ENCODE measurements at regions not wholly inside any gene's neighbourhood (a gene's known extent, or its start where the extent isn't known, plus 50 kb on each side); places are given as distances from the start of the nearest gene placed in this dataset.

DNA sequence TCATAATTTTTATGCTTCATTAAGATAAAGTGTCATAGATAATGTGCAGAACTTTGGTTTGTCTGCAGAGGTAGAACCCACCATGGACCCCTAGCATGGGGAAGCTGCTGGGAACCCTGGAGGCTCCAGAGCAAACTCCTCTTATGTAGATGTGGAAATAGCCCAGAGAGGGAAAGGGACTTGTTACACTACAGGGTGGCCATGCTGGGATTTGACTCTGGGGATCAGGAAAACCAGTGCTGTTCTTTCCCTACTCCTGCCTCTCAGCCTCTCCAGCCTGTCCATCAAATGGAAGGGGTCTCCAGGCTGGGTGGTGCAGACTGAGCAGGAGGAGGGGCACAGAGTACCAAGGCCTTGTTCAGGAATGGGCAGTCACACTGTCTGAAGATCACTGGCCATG lies 54.2 kb downstream of the MSX1 start:
- Mint-ChIP-seq H3K4me3 (no peak overlapping the region), H3K27me3 (ENCODE audit: low read depth) (peaks cover 6% of the 10 kb centered on the region), H3K4me1 (ENCODE audit: low read depth) (no peaks in the 10 kb centered on the region), H3K36me3 (ENCODE audit: low read depth) (no peaks in the 10 kb centered on the region), H3K9me3 (ENCODE audit: insufficient read depth) (no peaks in the 10 kb centered on the region), H3K27ac (no peak overlapping the region)
- POLR2A ChIA-PET = no interaction called here
- CTCF ChIA-PET = no interaction called here
- ATAC-seq (no peak), DNase-seq (no peak)

DNA sequence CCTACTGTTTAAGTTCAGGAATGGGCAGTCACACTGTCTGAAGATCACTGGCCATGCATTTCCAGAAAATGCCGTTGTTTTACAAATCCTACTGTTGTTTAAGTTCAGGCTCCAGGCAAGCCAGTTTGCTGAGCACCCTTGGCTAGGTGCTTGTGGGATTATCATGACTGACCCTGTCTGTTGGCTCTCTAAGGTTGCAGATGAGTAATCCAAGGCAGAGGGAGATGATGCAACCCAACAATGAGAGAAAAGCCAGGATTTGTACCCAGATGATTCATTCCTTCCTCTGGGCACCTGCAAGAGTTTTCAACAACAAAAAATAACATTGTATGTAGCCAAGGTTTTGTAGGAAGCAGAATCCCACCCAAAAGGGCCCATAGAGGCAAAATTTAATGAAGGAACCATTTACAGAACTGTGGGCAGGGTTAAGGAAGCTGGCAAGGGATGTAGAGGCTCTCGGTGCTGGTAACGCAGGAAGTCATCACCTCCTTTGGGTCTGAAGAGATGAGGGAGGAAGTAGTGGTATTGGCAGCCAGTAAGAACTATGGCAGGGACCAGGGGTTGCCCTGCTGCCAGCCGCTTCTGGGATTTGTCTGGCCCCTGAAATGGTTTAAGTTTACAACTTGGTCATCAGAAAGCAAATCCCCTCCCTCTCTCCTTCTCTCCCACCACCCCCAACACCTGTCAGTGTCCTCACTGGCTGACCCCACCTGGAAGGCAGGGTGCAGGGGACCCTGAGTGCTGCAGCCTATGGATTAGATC lies 54.8 kb downstream of the MSX1 start:
- no peak overlapping the region for H3K27ac Mint-ChIP-seq
- ATAC-seq = no peak
- no peak for DNase-seq
- no peaks in the 10 kb centered on the region for H3K9me3 Mint-ChIP-seq (ENCODE audit: insufficient read depth)
- H3K4me3 Mint-ChIP-seq = no peak overlapping the region
- ChIA-PET POLR2A (no interaction called here), CTCF (no interaction called here)
- H3K36me3 Mint-ChIP-seq (ENCODE audit: low read depth) = no peaks in the 10 kb centered on the region
- H3K27me3 Mint-ChIP-seq (ENCODE audit: low read depth) = peaks cover 3% of the 10 kb centered on the region
- no peaks in the 10 kb centered on the region for H3K4me1 Mint-ChIP-seq (ENCODE audit: low read depth)

- no peaks in the 10 kb centered on the region for H3K4me1 Mint-ChIP-seq (ENCODE audit: low read depth)
- ATAC-seq (no peak), DNase-seq (no peak)
- CTCF ChIA-PET = no interaction called here
- H3K4me3 Mint-ChIP-seq = no peak overlapping the region
- peaks cover 3% of the 10 kb centered on the region for H3K27me3 Mint-ChIP-seq (ENCODE audit: low read depth)
- no peaks in the 10 kb centered on the region for H3K36me3 Mint-ChIP-seq (ENCODE audit: low read depth)
- POLR2A ChIA-PET = no interaction called here
- no peak overlapping the region for H3K27ac Mint-ChIP-seq
- no peaks in the 10 kb centered on the region for H3K9me3 Mint-ChIP-seq (ENCODE audit: insufficient read depth)
Measured at GRCh38 chr4:4914965-4915845, 55.7 kb downstream of the MSX1 start.

GRCh38 chr4:4918067-4918466 lies 58.6 kb downstream of the MSX1 start:
- no peak overlapping the region for H3K27ac Mint-ChIP-seq
- no peak for ATAC-seq
- ChIA-PET POLR2A (interaction anchor here (0.7 kb wide), 1 partner anchor 198 kb away, joined by 3 read pairs; no protein-coding TSS in a partner anchor), CTCF (no interaction called here)
- no peak for DNase-seq
- H3K4me3 Mint-ChIP-seq = no peak overlapping the region
- no peaks in the 10 kb centered on the region for H3K36me3 Mint-ChIP-seq (ENCODE audit: low read depth)
- H3K27me3 Mint-ChIP-seq (ENCODE audit: low read depth) = peaks cover 3% of the 10 kb centered on the region
- peaks cover 20% of the 10 kb centered on the region for H3K4me1 Mint-ChIP-seq (ENCODE audit: low read depth)
- H3K9me3 Mint-ChIP-seq (ENCODE audit: insufficient read depth) = no peaks in the 10 kb centered on the region

DNA sequence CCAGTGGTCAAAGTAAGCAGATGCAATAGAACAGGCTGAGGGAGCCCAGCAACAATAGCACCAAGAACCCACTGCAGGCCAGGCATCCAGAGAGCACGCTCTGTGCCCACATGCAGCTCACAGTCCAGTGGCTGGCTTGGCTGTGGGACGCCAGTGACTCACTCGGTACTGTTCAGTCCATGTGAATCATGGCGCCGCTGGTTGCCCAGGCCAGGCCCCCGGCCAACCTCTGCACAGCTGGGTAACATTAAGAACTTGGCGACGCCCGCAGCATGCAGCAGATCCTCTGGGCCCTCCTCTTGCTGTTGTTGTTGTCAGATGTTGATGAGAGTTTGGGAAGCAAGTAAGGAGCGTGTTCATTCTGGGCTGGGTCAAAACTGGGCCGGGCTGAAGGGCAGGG lies 60.5 kb downstream of the MSX1 start:
- no peaks in the 10 kb centered on the region for H3K9me3 Mint-ChIP-seq (ENCODE audit: insufficient read depth)
- ATAC-seq (no peak), DNase-seq (no peak)
- no peaks in the 10 kb centered on the region for H3K36me3 Mint-ChIP-seq (ENCODE audit: low read depth)
- H3K27me3 Mint-ChIP-seq (ENCODE audit: low read depth) = peaks cover 8% of the 10 kb centered on the region
- peaks cover 23% of the 10 kb centered on the region for H3K4me1 Mint-ChIP-seq (ENCODE audit: low read depth)
- ChIA-PET CTCF (no interaction called here), POLR2A (no interaction called here)
- H3K27ac Mint-ChIP-seq = no peak overlapping the region
- H3K4me3 Mint-ChIP-seq = no peak overlapping the region

DNA sequence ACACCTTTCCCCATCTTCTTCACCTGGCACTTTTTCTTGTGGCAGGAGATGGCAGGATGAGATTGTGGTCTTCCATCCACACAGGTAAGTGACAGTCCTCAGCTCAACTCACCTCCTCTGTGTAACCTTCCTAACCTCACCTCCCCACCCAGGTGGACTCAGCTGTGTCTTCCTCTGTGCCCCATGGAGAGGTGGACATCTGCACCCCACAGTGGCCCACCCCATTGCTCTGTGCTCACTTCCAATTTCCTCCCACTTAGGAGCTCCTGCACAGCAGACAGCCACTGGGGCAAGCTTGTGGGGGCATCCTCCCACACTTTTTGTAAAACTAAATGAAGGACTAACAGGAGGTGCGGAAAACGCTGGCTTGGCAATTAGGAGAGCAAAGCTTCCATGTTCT lies 61.6 kb downstream of the MSX1 start:
- H3K27me3 Mint-ChIP-seq (ENCODE audit: low read depth) = peaks cover 17% of the 10 kb centered on the region
- DNase-seq = no peak
- POLR2A ChIA-PET = no interaction called here
- CTCF ChIA-PET = no interaction called here
- no peaks in the 10 kb centered on the region for H3K36me3 Mint-ChIP-seq (ENCODE audit: low read depth)
- no peak overlapping the region for H3K4me3 Mint-ChIP-seq
- no peak overlapping the region for H3K27ac Mint-ChIP-seq
- ATAC-seq = no peak
- H3K4me1 Mint-ChIP-seq (ENCODE audit: low read depth) = peaks cover 23% of the 10 kb centered on the region
- no peaks in the 10 kb centered on the region for H3K9me3 Mint-ChIP-seq (ENCODE audit: insufficient read depth)

DNA sequence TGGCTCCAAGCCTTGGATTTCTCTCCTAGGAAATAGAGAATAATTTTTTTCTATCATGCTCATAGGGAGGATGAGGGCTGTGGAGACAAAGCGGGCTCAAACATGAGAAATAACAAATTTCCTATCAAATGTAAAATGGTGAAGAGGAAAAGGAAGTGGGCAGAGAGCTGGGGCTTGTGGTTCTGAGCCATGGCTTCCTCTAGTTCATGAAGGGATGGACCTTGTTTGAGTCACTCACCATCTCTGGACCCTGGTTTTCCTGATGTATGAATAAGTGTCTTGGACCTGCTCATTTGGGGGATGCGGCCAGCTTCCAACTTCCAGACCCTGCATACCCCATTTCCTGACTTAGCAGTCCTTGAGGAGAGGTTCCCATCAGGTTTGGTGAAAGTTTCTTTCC lies 63.0 kb downstream of the MSX1 start:
- ChIA-PET POLR2A (no interaction called here), CTCF (no interaction called here)
- no peak overlapping the region for H3K4me3 Mint-ChIP-seq
- DNase-seq = peak; percentile 55
- no peak for ATAC-seq
- H3K27me3 Mint-ChIP-seq (ENCODE audit: low read depth) = peaks cover 23% of the 10 kb centered on the region
- peak overlapping the region; percentile 61 for H3K27ac Mint-ChIP-seq
- H3K4me1 Mint-ChIP-seq (ENCODE audit: low read depth) = peaks cover 23% of the 10 kb centered on the region
- peaks cover 4% of the 10 kb centered on the region for H3K9me3 Mint-ChIP-seq (ENCODE audit: insufficient read depth)
- H3K36me3 Mint-ChIP-seq (ENCODE audit: low read depth) = no peaks in the 10 kb centered on the region

- ChIA-PET POLR2A (no interaction called here), CTCF (no interaction called here)
- Mint-ChIP-seq H3K4me1 (ENCODE audit: low read depth) (peaks cover 23% of the 10 kb centered on the region), H3K27me3 (ENCODE audit: low read depth) (peaks cover 26% of the 10 kb centered on the region), H3K9me3 (ENCODE audit: insufficient read depth) (peaks cover 4% of the 10 kb centered on the region), H3K36me3 (ENCODE audit: low read depth) (no peaks in the 10 kb centered on the region), H3K4me3 (no peak overlapping the region), H3K27ac (no peak overlapping the region)
- ATAC-seq (no peak), DNase-seq (no peak)
Measured at GRCh38 chr4:4923201-4923600, 63.7 kb downstream of the MSX1 start.

DNA sequence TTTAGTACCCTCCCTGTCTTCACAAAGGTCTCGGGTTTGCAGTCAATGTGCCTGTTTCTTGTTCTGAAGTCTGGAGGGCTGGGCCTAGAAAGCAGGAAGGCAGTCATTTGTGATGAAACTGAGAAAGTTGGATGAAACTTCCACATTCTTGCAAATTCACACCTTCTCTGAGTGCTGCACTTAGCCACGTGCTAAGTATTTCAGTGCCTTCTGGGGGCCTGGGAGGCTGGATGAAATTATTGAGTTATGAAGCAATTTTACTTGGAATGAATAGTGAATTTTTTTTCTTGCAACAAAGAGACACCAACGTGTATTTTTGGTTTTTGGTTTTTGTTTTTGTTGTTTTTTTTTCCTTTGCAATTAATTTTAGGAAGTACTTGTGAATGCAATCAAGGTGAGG lies 71.2 kb downstream of the MSX1 start:
- POLR2A ChIA-PET = no interaction called here
- H3K27ac Mint-ChIP-seq = no peak overlapping the region
- no peaks in the 10 kb centered on the region for H3K36me3 Mint-ChIP-seq (ENCODE audit: low read depth)
- DNase-seq (no peak), ATAC-seq (no peak)
- CTCF ChIA-PET = no interaction called here
- no peaks in the 10 kb centered on the region for H3K4me1 Mint-ChIP-seq (ENCODE audit: low read depth)
- peaks cover 8% of the 10 kb centered on the region for H3K9me3 Mint-ChIP-seq (ENCODE audit: insufficient read depth)
- H3K4me3 Mint-ChIP-seq = no peak overlapping the region
- peaks cover 28% of the 10 kb centered on the region for H3K27me3 Mint-ChIP-seq (ENCODE audit: low read depth)

GRCh38 chr4:4935974-4936373 lies 76.5 kb downstream of the MSX1 start:
- no peaks in the 10 kb centered on the region for H3K4me1 Mint-ChIP-seq (ENCODE audit: low read depth)
- no peak for ATAC-seq
- POLR2A ChIA-PET = no interaction called here
- peaks cover 12% of the 10 kb centered on the region for H3K27me3 Mint-ChIP-seq (ENCODE audit: low read depth)
- H3K36me3 Mint-ChIP-seq (ENCODE audit: low read depth) = no peaks in the 10 kb centered on the region
- H3K9me3 Mint-ChIP-seq (ENCODE audit: insufficient read depth) = no peaks in the 10 kb centered on the region
- CTCF ChIA-PET = no interaction called here
- no peak overlapping the region for H3K4me3 Mint-ChIP-seq
- no peak for DNase-seq
- no peak overlapping the region for H3K27ac Mint-ChIP-seq

GRCh38 chr4:4937926-4938325 lies 78.5 kb downstream of the MSX1 start:
- POLR2A ChIA-PET = no interaction called here
- H3K4me1 Mint-ChIP-seq (ENCODE audit: low read depth) = peaks cover under 1% of the 10 kb centered on the region

GRCh38 chr4:4941751-4942150 lies 77.5 kb downstream of the CYTL1 start:
- POLR2A ChIA-PET = no interaction called here
- no peak for ATAC-seq
- CTCF ChIA-PET = no interaction called here
- Mint-ChIP-seq H3K4me1 (ENCODE audit: low read depth) (peaks cover 19% of the 10 kb centered on the region), H3K4me3 (no peak overlapping the region), H3K9me3 (ENCODE audit: insufficient read depth) (no peaks in the 10 kb centered on the region), H3K27me3 (ENCODE audit: low read depth) (peaks cover 3% of the 10 kb centered on the region), H3K27ac (no peak overlapping the region), H3K36me3 (ENCODE audit: low read depth) (peaks cover 1% of the 10 kb centered on the region)
- no peak for DNase-seq

More at GRCh38 chr4:4937926-4938325, 78.5 kb downstream of the MSX1 start:
- H3K27me3 Mint-ChIP-seq (ENCODE audit: low read depth) = peaks cover 8% of the 10 kb centered on the region
- no peak overlapping the region for H3K27ac Mint-ChIP-seq
- no peak overlapping the region for H3K4me3 Mint-ChIP-seq
- H3K9me3 Mint-ChIP-seq (ENCODE audit: insufficient read depth) = no peaks in the 10 kb centered on the region
- no peaks in the 10 kb centered on the region for H3K36me3 Mint-ChIP-seq (ENCODE audit: low read depth)
- no peak for ATAC-seq
- no peak for DNase-seq
- CTCF ChIA-PET = no interaction called here

Measured in activated CD8-positive, alpha-beta T cell treated with anti-CD3 and anti-CD28 coated beads, Interleukin-2, amount 10 ng/mL, durations not matched to agents 7 days and 5 days (primary cell).